CD14-positive monocyte (primary cell): ENCODE measurements at regions not wholly inside any gene's neighbourhood (a gene's known extent, or its start where the extent isn't known, plus 50 kb on each side); places are given as distances from the start of the nearest gene placed in this dataset.

Source experiments
- DNase-seq, 3 donors: peaks; one replicate each; pipeline ENCODE4 v3.0.0-alpha.2; 2011 to 2022
- H2AFZ ChIP-seq: 2 replicates; pipeline ENCODE4 v1.6.0; 2012; ENCODE audit warnings: mild to moderate bottlenecking, low read depth, low read length, inconsistent platforms; ENCODE audit not compliant: insufficient read depth, poor library complexity, severe bottlenecking
- H3K27ac ChIP-seq, 2 donors: 1 replicate in 1 of 2; 2 replicates in 1 of 2; pipeline ENCODE4 v1.5.1; 2012 to 2013; ENCODE audit warnings: low read length in 2 of 2, control low read depth in 1 of 2, inconsistent platforms in 1 of 2, low read depth in 1 of 2, mild to moderate bottlenecking in 1 of 2
- H3K27me3 ChIP-seq, 2 donors: one replicate each; pipeline versions ENCODE4 v1.6.0 to v1.6.1; 2011 to 2013; ENCODE audit warnings: low read length in 2 of 2; ENCODE audit not compliant: control insufficient read depth in 2 of 2, insufficient read depth in 2 of 2
- H3K36me3 ChIP-seq, 2 donors: replicated peaks in 1 of 2; 1 replicate in 1 of 2; 2 replicates in 1 of 2; pipeline versions ENCODE4 v1.5.1 to v1.6.1; 2012 to 2013; ENCODE audit warnings: low read length in 2 of 2, control low read depth in 1 of 2, inconsistent platforms in 1 of 2, mild to moderate bottlenecking in 1 of 2; ENCODE audit not compliant: insufficient read depth in 2 of 2, control insufficient read depth in 1 of 2
- H3K4me1 ChIP-seq, 2 donors: 1 replicate in 1 of 2; 2 replicates in 1 of 2; pipeline versions ENCODE4 v1.5.1 to v1.6.1; 2012 to 2013; ENCODE audit warnings: low read length in 2 of 2, control low read depth in 1 of 2, inconsistent platforms in 1 of 2, mild to moderate bottlenecking in 1 of 2, moderate library complexity in 1 of 2; ENCODE audit not compliant: insufficient read depth in 2 of 2, control insufficient read depth in 1 of 2
- H3K4me2 ChIP-seq: replicated peaks from 2 replicates; pipeline ENCODE3; 2012; ENCODE audit warnings: low read length, moderate library complexity, mild to moderate bottlenecking; ENCODE audit not compliant: poor library complexity, severe bottlenecking; ENCODE audit errors: extremely low read depth
- H3K4me3 ChIP-seq, 3 experiments: fragments of 200-600 bp in 1 of 3; sonication (generic) in 1 of 3; replicated peaks in 1 of 3; 1 replicate in 2 of 3; 2 replicates in 1 of 3; pipeline ENCODE4 v1.5.1; 2011 to 2013; ENCODE audit warnings: low read length in 3 of 3, mild to moderate bottlenecking in 3 of 3, control low read depth in 2 of 3, low read depth in 2 of 3, inconsistent platforms in 1 of 3, moderate library complexity in 1 of 3
- H3K79me2 ChIP-seq: 2 replicates; pipeline ENCODE4 v1.6.0; 2012; ENCODE audit warnings: mild to moderate bottlenecking, control low read depth, inconsistent platforms, low read length, moderate library complexity; ENCODE audit not compliant: insufficient read depth
- H3K9ac ChIP-seq: 2 replicates; pipeline ENCODE4 v1.6.0; 2017; ENCODE audit warnings: low read length, mild to moderate bottlenecking; ENCODE audit not compliant: insufficient read depth, poor library complexity, severe bottlenecking
- H3K9me3 ChIP-seq, 2 donors: replicated peaks in 1 of 2; 1 replicate in 1 of 2; 2 replicates in 1 of 2; pipeline versions ENCODE4 v1.5.1 to v1.6.1; 2012 to 2013; ENCODE audit warnings: low read length in 2 of 2, control low read depth in 1 of 2; ENCODE audit not compliant: control insufficient read depth in 1 of 2, insufficient read depth in 1 of 2
- H4K20me1 ChIP-seq: 2 replicates; pipeline ENCODE4 v1.6.0; 2012; ENCODE audit warnings: mild to moderate bottlenecking, low read length, control low read depth, moderate library complexity; ENCODE audit not compliant: insufficient read depth
- H3K27ac Mint-ChIP-seq, 7 donors: one replicate each; pipeline ENCODE4 v1.8.0; 2020; ENCODE audit warnings: mild to moderate bottlenecking in 7 of 7, mixed read lengths in 7 of 7, moderate library complexity in 6 of 7, inconsistent platforms in 2 of 7
- H3K27me3 Mint-ChIP-seq, 3 donors: one replicate each; pipeline ENCODE4 v1.8.0; 2021 to 2022; ENCODE audit warnings: low read depth in 3 of 3, mild to moderate bottlenecking in 3 of 3, mixed read lengths in 3 of 3, moderate library complexity in 3 of 3, inconsistent platforms in 1 of 3
- H3K36me3 Mint-ChIP-seq, 2 donors: one replicate each; pipeline ENCODE4 v1.8.0; 2020; ENCODE audit warnings: mixed read lengths in 2 of 2, inconsistent platforms in 1 of 2, mild to moderate bottlenecking in 1 of 2
- H3K4me1 Mint-ChIP-seq: one replicate; pipeline ENCODE4 v1.8.0; 2020; ENCODE audit warnings: mild to moderate bottlenecking, mixed read lengths
- H3K4me3 Mint-ChIP-seq, 2 donors: one replicate each; pipeline ENCODE4 v1.8.0; 2020; ENCODE audit warnings: mild to moderate bottlenecking in 2 of 2, mixed read lengths in 2 of 2, moderate library complexity in 1 of 2
- H3K9me3 Mint-ChIP-seq, 7 donors: one replicate each; pipeline ENCODE4 v1.8.0; 2020 to 2022; ENCODE audit warnings: mixed read lengths in 7 of 7, mild to moderate bottlenecking in 6 of 7, moderate library complexity in 6 of 7, inconsistent platforms in 2 of 7
- whole genome bisulfite sequencing: methylation state at CpG from one replicate; pipeline ENCODE4 v1.1.5; 2013; ENCODE audit warnings: missing lambda C conversion rate; ENCODE audit not compliant: insufficient coverage; 5-methylcytosine and 5-hydroxymethylcytosine counted together
- intact Hi-C, 2 donors: fragments of 100-400 bp; cut with micrococcal nuclease; formaldehyde crosslinking; loops; one replicate each; pipeline versions ENCODE4 v1.15.0 to v1.15.1; 2023
- TF ChIP-seq, protein P1 (sequence below): fragments of 200-600 bp; IDR thresholded peaks from one replicate; pipeline ENCODE4 v1.8.0; 2022; ENCODE audit warnings: antibody characterized with exemption, mild to moderate bottlenecking

DNA sequence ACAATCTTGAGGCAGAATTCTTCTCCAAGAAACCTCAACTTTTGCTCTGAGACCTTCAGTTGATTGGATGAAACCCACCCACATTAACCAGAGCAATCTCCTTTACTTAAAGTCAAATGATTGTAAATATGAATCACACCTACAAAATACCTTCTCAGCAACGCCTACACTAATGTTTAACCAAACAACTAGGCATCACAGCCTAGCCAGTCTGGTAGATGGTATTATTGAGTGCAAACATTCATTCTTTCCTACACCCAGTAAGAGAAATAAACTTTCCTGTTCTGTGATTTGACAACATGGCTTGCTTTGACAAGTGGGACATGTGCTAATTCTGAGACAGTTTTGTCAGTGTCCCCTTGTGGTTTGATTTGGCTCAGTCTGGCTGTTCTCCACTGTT, 252.2 kb downstream of the HACE1 start:
- Histone ChIP-seq H3K9ac (no peak overlapping the region), H3K36me3 (no peaks in the 10 kb centered on the region), H3K4me1 (peaks cover 2 to 3% of the 10 kb centered on the region in 2 donors), H3K79me2 (no peaks in the 10 kb centered on the region), H3K9me3 (no peaks in the 10 kb centered on the region), H3K27ac (no peak overlapping the region), H3K4me2 (no peak overlapping the region), H3K4me3 (no peak overlapping the region), H2AFZ (no peak overlapping the region), H3K27me3 (no peaks in the 10 kb centered on the region), H4K20me1 (no peaks in the 10 kb centered on the region)
- TF ChIP-seq, protein P1, sequence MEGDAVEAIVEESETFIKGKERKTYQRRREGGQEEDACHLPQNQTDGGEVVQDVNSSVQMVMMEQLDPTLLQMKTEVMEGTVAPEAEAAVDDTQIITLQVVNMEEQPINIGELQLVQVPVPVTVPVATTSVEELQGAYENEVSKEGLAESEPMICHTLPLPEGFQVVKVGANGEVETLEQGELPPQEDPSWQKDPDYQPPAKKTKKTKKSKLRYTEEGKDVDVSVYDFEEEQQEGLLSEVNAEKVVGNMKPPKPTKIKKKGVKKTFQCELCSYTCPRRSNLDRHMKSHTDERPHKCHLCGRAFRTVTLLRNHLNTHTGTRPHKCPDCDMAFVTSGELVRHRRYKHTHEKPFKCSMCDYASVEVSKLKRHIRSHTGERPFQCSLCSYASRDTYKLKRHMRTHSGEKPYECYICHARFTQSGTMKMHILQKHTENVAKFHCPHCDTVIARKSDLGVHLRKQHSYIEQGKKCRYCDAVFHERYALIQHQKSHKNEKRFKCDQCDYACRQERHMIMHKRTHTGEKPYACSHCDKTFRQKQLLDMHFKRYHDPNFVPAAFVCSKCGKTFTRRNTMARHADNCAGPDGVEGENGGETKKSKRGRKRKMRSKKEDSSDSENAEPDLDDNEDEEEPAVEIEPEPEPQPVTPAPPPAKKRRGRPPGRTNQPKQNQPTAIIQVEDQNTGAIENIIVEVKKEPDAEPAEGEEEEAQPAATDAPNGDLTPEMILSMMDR: no peak
- DNase-seq: no peak
- Mint-ChIP-seq H3K36me3 (no peaks in the 10 kb centered on the region), H3K27ac (no peak overlapping the region), H3K9me3 (peaks cover 2 to 9% (median 6%) of the 10 kb centered on the region in 7 donors), H3K27me3 (peaks cover 0 to 4% (median 0%) of the 10 kb centered on the region in 3 donors), H3K4me1 (peaks cover 7% of the 10 kb centered on the region), H3K4me3 (no peak overlapping the region)
- WGBS: no CpG with 5 or more reads among the region's 1 CpG
- intact Hi-C loops: no loop called here

DNA sequence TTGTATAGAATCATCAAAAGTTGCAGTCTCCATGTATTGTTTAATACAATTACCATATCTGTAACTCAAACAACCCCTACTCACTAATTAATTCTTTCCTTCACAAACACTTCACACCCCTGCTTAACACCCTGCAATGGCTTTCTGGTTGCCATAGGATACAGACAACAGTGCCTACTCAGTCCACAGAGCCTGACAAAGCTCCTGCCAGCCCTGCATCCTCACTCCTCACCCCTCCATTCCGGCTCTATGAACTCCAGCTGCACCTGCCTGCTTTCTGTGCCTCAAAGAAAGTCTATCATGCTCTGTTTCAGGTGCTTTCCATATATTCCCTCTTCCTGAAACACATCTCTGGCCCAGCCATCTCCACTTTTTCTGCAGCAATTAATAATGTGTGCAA, 253.4 kb downstream of the HACE1 start:
- H3K27ac Mint-ChIP-seq: peak overlapping the region in 1 of 7 donors; percentile 2
- no peaks in the 10 kb centered on the region for H4K20me1 ChIP-seq
- peaks cover 0 to 3% (median 0%) of the 10 kb centered on the region in 3 donors for H3K27me3 Mint-ChIP-seq
- no peaks in the 10 kb centered on the region for H3K79me2 ChIP-seq
- DNase-seq: no peak
- no peaks in the 10 kb centered on the region for H3K27me3 ChIP-seq
- H3K4me2 ChIP-seq: no peak overlapping the region
- 100% methylated on average over 1 of the region's 1 CpG for WGBS
- no peaks in the 10 kb centered on the region for H3K36me3 Mint-ChIP-seq
- H3K9me3 Mint-ChIP-seq: peaks cover 0 to 8% (median 5%) of the 10 kb centered on the region in 7 donors
- peaks cover 8 to 13% of the 10 kb centered on the region in 2 donors for H3K4me1 ChIP-seq
- H3K4me1 Mint-ChIP-seq: peaks cover 18% of the 10 kb centered on the region
- TF ChIP-seq, protein P1: no peak
- H3K9ac ChIP-seq: no peak overlapping the region
- H2AFZ ChIP-seq: no peak overlapping the region
- H3K27ac ChIP-seq: no peak overlapping the region
- no peaks in the 10 kb centered on the region for H3K36me3 ChIP-seq
- H3K4me3 Mint-ChIP-seq: no peak overlapping the region
- H3K4me3 ChIP-seq: no peak overlapping the region
- H3K9me3 ChIP-seq: no peaks in the 10 kb centered on the region
- intact Hi-C loops: no loop called here
